Karpas-422 (cell line): ENCODE measurements at regions not wholly inside any gene's neighbourhood (a gene's known extent, or its start where the extent isn't known, plus 50 kb on each side); places are given as distances from the start of the nearest gene placed in this dataset.

Source experiments
- DNase-seq: peaks from one replicate; pipeline ENCODE4 v3.0.0-alpha.2; 2015
- H2AFZ ChIP-seq: fragments of 200-600 bp; sonication (generic); 2 replicates; pipeline ENCODE4 v1.6.1; 2014; ENCODE audit warnings: antibody characterized with exemption, low read length, mixed read lengths
- H3K27ac ChIP-seq: fragments of 200-600 bp; sonication (generic); 2 replicates; pipeline ENCODE4 v1.5.1; 2014; ENCODE audit warnings: mild to moderate bottlenecking, low read length, moderate library complexity
- H3K27me3 ChIP-seq: fragments of 200-600 bp; sonication (generic); 2 replicates; pipeline ENCODE4 v1.6.1; 2014; ENCODE audit warnings: low read length, mixed read lengths
- H3K36me3 ChIP-seq: fragments of 200-600 bp; sonication (generic); 2 replicates; pipeline ENCODE4 v1.6.1; 2014; ENCODE audit warnings: low read length, mixed read lengths; ENCODE audit not compliant: insufficient read depth
- H3K4me1 ChIP-seq: fragments of 200-600 bp; sonication (generic); 2 replicates; pipeline ENCODE4 v1.6.1; 2014; ENCODE audit warnings: mild to moderate bottlenecking, low read length, mixed read lengths
- H3K4me2 ChIP-seq: fragments of 200-600 bp; sonication (generic); 2 replicates; pipeline ENCODE4 v1.6.1; 2014; ENCODE audit warnings: low read length, low read depth, mild to moderate bottlenecking; ENCODE audit not compliant: poor library complexity, severe bottlenecking
- H3K4me3 ChIP-seq: fragments of 200-600 bp; sonication (generic); 2 replicates; pipeline ENCODE4 v1.5.1; 2014; ENCODE audit warnings: mild to moderate bottlenecking, antibody characterized with exemption, low read length, mixed read lengths
- H3K79me2 ChIP-seq: fragments of 200-600 bp; sonication (generic); 2 replicates; pipeline ENCODE4 v1.6.1; 2014; ENCODE audit warnings: mild to moderate bottlenecking, low read length, mixed read lengths
- H3K9ac ChIP-seq: fragments of 200-600 bp; sonication (generic); 2 replicates; pipeline ENCODE4 v1.6.0; 2014; ENCODE audit warnings: low read length
- H3K9me2 ChIP-seq: fragments of 200-600 bp; sonication (generic), shearing (Covaris generic); replicated peaks from 2 replicates; pipeline ENCODE4 v1.6.0; 2014; ENCODE audit warnings: mild to moderate bottlenecking, low read length, moderate library complexity; ENCODE audit not compliant: insufficient read depth
- H3K9me3 ChIP-seq: fragments of 300-700, 200-600 bp; sonication (generic); 2 replicates; pipeline ENCODE4 v1.6.1; 2014; ENCODE audit warnings: low read length, mixed read lengths
- H4K20me1 ChIP-seq: fragments of 200-600 bp; sonication (generic); 2 replicates; pipeline ENCODE4 v1.6.1; 2014; ENCODE audit warnings: mild to moderate bottlenecking, antibody characterized with exemption, low read length, low read depth; ENCODE audit not compliant: insufficient read depth

- H3K9me3 ChIP-seq: no peaks in the 10 kb centered on the region
- H4K20me1 ChIP-seq: no peaks in the 10 kb centered on the region
- H3K27ac ChIP-seq: no peak overlapping the region
- H3K27me3 ChIP-seq: no peaks in the 10 kb centered on the region
- no peaks in the 10 kb centered on the region for H3K36me3 ChIP-seq
- no peak for DNase-seq
- H3K9ac ChIP-seq: no peak overlapping the region
- H3K4me1 ChIP-seq: no peaks in the 10 kb centered on the region
- H3K79me2 ChIP-seq: no peaks in the 10 kb centered on the region
- H3K4me2 ChIP-seq: no peak overlapping the region
- H2AFZ ChIP-seq: no peak overlapping the region
- no peaks in the 10 kb centered on the region for H3K9me2 ChIP-seq
- no peak overlapping the region for H3K4me3 ChIP-seq
Measured at GRCh38 chr4:12211636-12212035, 782.9 kb upstream of the HS3ST1 start.

- Histone ChIP-seq H3K36me3 (no peaks in the 10 kb centered on the region), H3K9ac (no peak overlapping the region), H3K4me3 (no peak overlapping the region), H3K27ac (no peak overlapping the region), H3K9me3 (no peaks in the 10 kb centered on the region; the same call in 1 of the 2 replicates), H3K27me3 (no peaks in the 10 kb centered on the region), H3K4me1 (no peaks in the 10 kb centered on the region), H3K9me2 (no peaks in the 10 kb centered on the region), H4K20me1 (no peaks in the 10 kb centered on the region), H2AFZ (no peak overlapping the region), H3K4me2 (no peak overlapping the region), H3K79me2 (no peaks in the 10 kb centered on the region)
- DNase-seq: no peak
Measured at GRCh38 chr4:12207396-12207795, 778.7 kb upstream of the HS3ST1 start.

DNA sequence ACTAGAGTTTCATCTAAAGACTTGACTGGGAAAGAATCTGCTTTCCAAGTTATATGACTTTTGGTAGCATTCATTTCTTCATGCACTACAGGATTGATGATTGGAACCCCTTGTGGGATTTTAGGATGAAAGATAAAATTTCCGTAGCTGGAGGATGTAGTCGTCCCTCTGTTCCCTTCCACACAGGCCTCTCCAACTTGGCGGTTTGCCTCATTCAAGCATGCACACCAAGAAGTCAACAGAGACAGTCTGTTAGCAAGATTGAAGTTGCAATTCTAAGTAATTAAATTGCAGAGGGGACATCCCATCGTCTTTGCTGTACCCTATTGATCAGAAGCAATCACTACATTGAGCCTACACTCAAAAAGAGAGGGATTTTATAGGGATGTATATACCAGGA is 777.4 kb upstream of the HS3ST1 start:
- DNase-seq: no peak
- Histone ChIP-seq H3K36me3 (no peaks in the 10 kb centered on the region), H4K20me1 (no peaks in the 10 kb centered on the region), H3K9me3 (no peaks in the 10 kb centered on the region; the same call in none of the 2 replicates), H3K9ac (no peak overlapping the region), H2AFZ (no peak overlapping the region), H3K27ac (no peak overlapping the region), H3K4me3 (no peak overlapping the region), H3K4me1 (no peaks in the 10 kb centered on the region), H3K4me2 (no peak overlapping the region), H3K9me2 (no peaks in the 10 kb centered on the region), H3K79me2 (no peaks in the 10 kb centered on the region), H3K27me3 (no peaks in the 10 kb centered on the region)

DNA sequence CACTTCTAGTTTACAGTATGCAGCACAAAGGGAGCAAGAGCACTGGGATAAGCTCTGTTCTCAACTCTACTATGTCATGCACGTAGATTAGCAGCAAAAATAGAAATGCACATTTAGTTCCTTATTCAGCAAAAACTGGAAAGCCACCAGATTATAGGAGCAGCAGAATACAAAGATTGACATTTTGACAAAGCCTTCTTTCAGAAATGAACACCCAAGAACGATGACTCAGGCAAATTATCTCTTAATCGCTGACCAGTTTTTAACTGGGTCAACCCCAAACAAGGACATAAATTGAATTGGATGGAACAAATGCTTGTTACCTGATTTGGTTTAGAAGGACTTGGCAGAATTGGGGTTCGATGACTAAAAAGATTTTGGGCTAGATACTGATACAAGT is 775.3 kb upstream of the HS3ST1 start:
- Histone ChIP-seq H3K4me3 (no peak overlapping the region), H3K9me3 (no peaks in the 10 kb centered on the region; the same call in none of the 2 replicates), H3K9ac (no peak overlapping the region), H2AFZ (no peak overlapping the region), H3K4me2 (no peak overlapping the region), H3K27me3 (no peaks in the 10 kb centered on the region), H3K36me3 (no peaks in the 10 kb centered on the region), H3K79me2 (no peaks in the 10 kb centered on the region), H3K4me1 (no peaks in the 10 kb centered on the region), H3K27ac (no peak overlapping the region), H3K9me2 (no peaks in the 10 kb centered on the region), H4K20me1 (no peaks in the 10 kb centered on the region)
- DNase-seq: no peak

DNA sequence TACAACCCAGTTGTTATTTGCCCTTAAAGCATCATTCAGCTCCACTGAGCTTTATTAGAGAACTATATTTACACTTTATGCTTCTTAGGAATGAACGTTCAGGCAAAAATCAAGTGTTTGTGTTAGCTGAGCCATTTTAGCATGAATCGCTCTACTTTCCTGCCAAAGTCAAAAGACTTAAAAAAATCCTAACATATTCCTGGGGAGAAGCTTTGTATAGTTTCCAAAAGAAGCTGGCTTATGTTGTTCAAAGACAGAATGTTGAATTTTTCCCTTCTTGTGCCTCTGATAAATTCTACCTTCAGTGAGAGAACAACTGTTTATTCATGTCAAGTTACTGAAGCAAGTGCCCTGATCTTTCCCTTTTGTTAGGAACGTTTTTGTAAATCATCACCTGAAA is 771.5 kb upstream of the HS3ST1 start:
- H3K9me2 ChIP-seq: no peaks in the 10 kb centered on the region
- no peaks in the 10 kb centered on the region for H3K36me3 ChIP-seq
- H2AFZ ChIP-seq: no peak overlapping the region
- H3K79me2 ChIP-seq: no peaks in the 10 kb centered on the region
- H3K9me3 ChIP-seq: peaks cover 3% of the 10 kb centered on the region
- no peaks in the 10 kb centered on the region for H3K27me3 ChIP-seq
- no peak overlapping the region for H3K9ac ChIP-seq
- no peak overlapping the region for H3K4me2 ChIP-seq
- H3K4me1 ChIP-seq: no peaks in the 10 kb centered on the region
- H3K4me3 ChIP-seq: no peak overlapping the region
- no peak for DNase-seq
- no peak overlapping the region for H3K27ac ChIP-seq
- no peaks in the 10 kb centered on the region for H4K20me1 ChIP-seq

DNA sequence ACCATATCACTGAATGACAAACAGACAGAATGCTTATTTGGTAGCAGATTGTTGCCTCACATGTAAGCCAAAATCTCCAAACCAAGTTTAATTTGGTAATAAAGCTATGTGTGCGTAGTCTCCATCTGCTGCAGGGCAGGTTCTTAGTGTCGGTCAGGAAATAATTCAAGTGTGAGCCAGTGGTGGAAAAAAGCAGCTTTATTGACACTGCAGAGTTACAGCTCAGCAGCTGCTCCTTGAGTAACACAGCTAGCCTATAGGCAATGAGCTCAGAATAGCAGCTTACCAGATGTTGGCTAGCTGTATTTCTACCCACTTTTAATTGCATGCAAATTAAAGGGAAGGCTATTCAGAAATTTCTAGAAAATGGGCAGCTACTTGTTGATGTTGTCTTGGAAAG is 757.8 kb upstream of the HS3ST1 start:
- Histone ChIP-seq H3K9ac (no peak overlapping the region), H3K4me2 (no peak overlapping the region), H3K27me3 (no peaks in the 10 kb centered on the region), H3K9me3 (peaks cover 9% of the 10 kb centered on the region), H3K9me2 (no peaks in the 10 kb centered on the region), H4K20me1 (no peaks in the 10 kb centered on the region), H3K4me3 (no peak overlapping the region), H3K27ac (no peak overlapping the region), H3K36me3 (no peaks in the 10 kb centered on the region), H3K79me2 (no peaks in the 10 kb centered on the region), H2AFZ (no peak overlapping the region), H3K4me1 (no peaks in the 10 kb centered on the region)
- DNase-seq: no peak

GRCh38 chr4:12178614-12179610 is 750.2 kb upstream of the HS3ST1 start:
- no peak for DNase-seq
- Histone ChIP-seq H3K79me2 (no peaks in the 10 kb centered on the region), H3K9me2 (no peaks in the 10 kb centered on the region), H2AFZ (no peak overlapping the region), H3K36me3 (no peaks in the 10 kb centered on the region), H3K4me1 (no peaks in the 10 kb centered on the region), H3K27me3 (no peaks in the 10 kb centered on the region), H3K4me2 (no peak overlapping the region), H3K9me3 (peaks cover 11% of the 10 kb centered on the region), H3K27ac (no peak overlapping the region), H3K4me3 (no peak overlapping the region), H3K9ac (no peak overlapping the region), H4K20me1 (no peaks in the 10 kb centered on the region)

GRCh38 chr4:12177416-12177815 is 748.7 kb upstream of the HS3ST1 start:
- Histone ChIP-seq H4K20me1 (no peaks in the 10 kb centered on the region), H3K27me3 (no peaks in the 10 kb centered on the region), H3K36me3 (no peaks in the 10 kb centered on the region), H3K4me1 (no peaks in the 10 kb centered on the region), H3K9ac (no peak overlapping the region), H3K4me3 (no peak overlapping the region), H2AFZ (no peak overlapping the region), H3K9me2 (no peaks in the 10 kb centered on the region), H3K4me2 (no peak overlapping the region), H3K9me3 (peaks cover 13% of the 10 kb centered on the region), H3K79me2 (no peaks in the 10 kb centered on the region), H3K27ac (no peak overlapping the region)
- no peak for DNase-seq
